Adrenal gland (tissue), 5 donors: ENCODE measurements at regions not wholly inside any gene's neighbourhood (a gene's known extent, or its start where the extent isn't known, plus 50 kb on each side); places are given as distances from the start of the nearest gene placed in this dataset.

Source experiments
- CTCF ChIP-seq, 6 experiments: fragments of 450-650 bp in 4 of 6; fragments of 200-600 bp in 2 of 6; sonication (generic) in 1 of 6; IDR thresholded peaks; 1 replicate in 5 of 6; 2 replicates in 1 of 6; pipeline versions ENCODE4 v1.5.1 to v1.8.0; 2016 to 2021; ENCODE audit warnings: antibody characterized with exemption in 6 of 6, mild to moderate bottlenecking in 2 of 6, moderate library complexity in 1 of 6
- POLR2A ChIP-seq, 2 donors: fragments of 450-650 bp; IDR thresholded peaks; one replicate each; pipeline ENCODE4 v1.6.1; 2017; ENCODE audit warnings: antibody characterized with exemption in 2 of 2, mild to moderate bottlenecking in 2 of 2, moderate library complexity in 1 of 2
- donor health status: DM: no; HTN: no; CAD: no.

GRCh38 chr21:39048064-39048463, 135.2 kb downstream of the PSMG1 start:
- TF ChIP-seq CTCF (IDR thresholded peaks at IDR 0.05) (no peak), POLR2A (IDR thresholded peaks at IDR 0.05) (no peak)
